ENCODE measurements at regions not wholly inside any gene's neighbourhood (a gene's known extent, or its start where the extent isn't known, plus 50 kb on each side); places are given as distances from the start of the nearest gene placed in this dataset.

- WGBS, result 53% methylated on average over 4 of the region's 4 CpGs
- Histone ChIP-seq H3K36me3 (ENCODE audit: control insufficient read depth in 4 of 4, insufficient read depth in 3 of 4, low read depth in 1 of 4, low read length in 3 of 4) (no peaks in the 10 kb centered on the region), H3K4me1 (ENCODE audit: control insufficient read depth in 4 of 4, insufficient read depth in 4 of 4, low read length in 3 of 4) (no peaks in the 10 kb centered on the region), H3K4me3 (ENCODE audit: low read depth in 1 of 3, low read length in 3 of 3) (no peak overlapping the region), H3K9ac (ENCODE audit: low read depth in 1 of 2, low read length in 2 of 2) (no peak overlapping the region), H3K27me3 (ENCODE audit: control insufficient read depth in 4 of 4, insufficient read depth in 4 of 4, low read length in 3 of 4) (peaks cover 0 to 2% (median 0%) of the 10 kb centered on the region in 4 donors), H3K9me3 (ENCODE audit: control insufficient read depth in 4 of 4, low read length in 3 of 4) (no peaks in the 10 kb centered on the region), H3K27ac (ENCODE audit: low read depth in 1 of 2, low read length in 2 of 2) (no peak overlapping the region)
- no peak for DNase-seq (ENCODE audit: low spot score)
- TF ChIP-seq EGR1 (IDR thresholded peaks at IDR 0.05; ENCODE audit: low read depth in 2 of 2) (no peak), HNF4G (IDR thresholded peaks at IDR 0.05) (no peak), SP1 (IDR thresholded peaks at IDR 0.05) (no peak), RAD21 (IDR thresholded peaks at IDR 0.05) (no peak), FOXA1 (IDR thresholded peaks at IDR 0.05) (no peak), HNF4A (conservative IDR thresholded peaks at IDR 0.05) (no peak), RXRA (IDR thresholded peaks at IDR 0.05) (no peak), GABPA (IDR thresholded peaks at IDR 0.05 in 1 of 2, conservative IDR thresholded peaks at IDR 0.05 in 1 of 2) (no peak), JUND (IDR thresholded peaks at IDR 0.05) (no peak), TAF1 (conservative IDR thresholded peaks at IDR 0.05) (no peak), MAX (IDR thresholded peaks at IDR 0.05) (no peak), YY1 (IDR thresholded peaks at IDR 0.05) (no peak), FOXA2 (IDR thresholded peaks at IDR 0.05) (no peak), REST (IDR thresholded peaks at IDR 0.05) (no peak)
- TF ChIP-seq, protein P1, sequence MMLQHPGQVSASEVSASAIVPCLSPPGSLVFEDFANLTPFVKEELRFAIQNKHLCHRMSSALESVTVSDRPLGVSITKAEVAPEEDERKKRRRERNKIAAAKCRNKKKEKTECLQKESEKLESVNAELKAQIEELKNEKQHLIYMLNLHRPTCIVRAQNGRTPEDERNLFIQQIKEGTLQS (IDR thresholded peaks at IDR 0.05), result no peak
- TF ChIP-seq, protein P2, sequence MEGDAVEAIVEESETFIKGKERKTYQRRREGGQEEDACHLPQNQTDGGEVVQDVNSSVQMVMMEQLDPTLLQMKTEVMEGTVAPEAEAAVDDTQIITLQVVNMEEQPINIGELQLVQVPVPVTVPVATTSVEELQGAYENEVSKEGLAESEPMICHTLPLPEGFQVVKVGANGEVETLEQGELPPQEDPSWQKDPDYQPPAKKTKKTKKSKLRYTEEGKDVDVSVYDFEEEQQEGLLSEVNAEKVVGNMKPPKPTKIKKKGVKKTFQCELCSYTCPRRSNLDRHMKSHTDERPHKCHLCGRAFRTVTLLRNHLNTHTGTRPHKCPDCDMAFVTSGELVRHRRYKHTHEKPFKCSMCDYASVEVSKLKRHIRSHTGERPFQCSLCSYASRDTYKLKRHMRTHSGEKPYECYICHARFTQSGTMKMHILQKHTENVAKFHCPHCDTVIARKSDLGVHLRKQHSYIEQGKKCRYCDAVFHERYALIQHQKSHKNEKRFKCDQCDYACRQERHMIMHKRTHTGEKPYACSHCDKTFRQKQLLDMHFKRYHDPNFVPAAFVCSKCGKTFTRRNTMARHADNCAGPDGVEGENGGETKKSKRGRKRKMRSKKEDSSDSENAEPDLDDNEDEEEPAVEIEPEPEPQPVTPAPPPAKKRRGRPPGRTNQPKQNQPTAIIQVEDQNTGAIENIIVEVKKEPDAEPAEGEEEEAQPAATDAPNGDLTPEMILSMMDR (IDR thresholded peaks at IDR 0.05; ENCODE audit: low read depth, low read length, missing input control), result no peak
- TF ChIP-seq, protein P3, sequence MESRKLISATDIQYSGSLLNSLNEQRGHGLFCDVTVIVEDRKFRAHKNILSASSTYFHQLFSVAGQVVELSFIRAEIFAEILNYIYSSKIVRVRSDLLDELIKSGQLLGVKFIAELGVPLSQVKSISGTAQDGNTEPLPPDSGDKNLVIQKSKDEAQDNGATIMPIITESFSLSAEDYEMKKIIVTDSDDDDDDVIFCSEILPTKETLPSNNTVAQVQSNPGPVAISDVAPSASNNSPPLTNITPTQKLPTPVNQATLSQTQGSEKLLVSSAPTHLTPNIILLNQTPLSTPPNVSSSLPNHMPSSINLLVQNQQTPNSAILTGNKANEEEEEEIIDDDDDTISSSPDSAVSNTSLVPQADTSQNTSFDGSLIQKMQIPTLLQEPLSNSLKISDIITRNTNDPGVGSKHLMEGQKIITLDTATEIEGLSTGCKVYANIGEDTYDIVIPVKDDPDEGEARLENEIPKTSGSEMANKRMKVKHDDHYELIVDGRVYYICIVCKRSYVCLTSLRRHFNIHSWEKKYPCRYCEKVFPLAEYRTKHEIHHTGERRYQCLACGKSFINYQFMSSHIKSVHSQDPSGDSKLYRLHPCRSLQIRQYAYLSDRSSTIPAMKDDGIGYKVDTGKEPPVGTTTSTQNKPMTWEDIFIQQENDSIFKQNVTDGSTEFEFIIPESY (IDR thresholded peaks at IDR 0.05), result no peak
These were observed 108.5 kb upstream of the C1QTNF9B start for GRCh38 chr13:24005755-24006281.
